Heart right ventricle (tissue), 16 donors: ENCODE measurements at regions not wholly inside any gene's neighbourhood (a gene's known extent, or its start where the extent isn't known, plus 50 kb on each side); places are given as distances from the start of the nearest gene placed in this dataset.
A peak's percentile ranks its signal among the peaks of the same experiment; 100 is the strongest.

Source experiments
- ATAC-seq, 8 donors: fragments of 200-7000 bp; cut with Tn5 transposase; one replicate each; pipeline ENCODE4 v1.9.1; 2020; ENCODE audit warnings: mild to moderate bottlenecking in 8 of 8, moderate library complexity in 8 of 8, moderate number of reproducible peaks in 1 of 8
- DNase-seq, 2 donors: peaks; one replicate each; pipeline ENCODE4 v3.0.0-alpha.2; 2020
- H3K27ac ChIP-seq, 10 donors: fragments of 200-600 bp; sonication (generic) in 2 of 10; one replicate each; pipeline versions ENCODE4 v1.5.0 to v1.8.0; 2020 to 2022; ENCODE audit warnings: mild to moderate bottlenecking in 3 of 10
- H3K27me3 ChIP-seq, 7 donors: fragments of 200-600 bp; one replicate each; pipeline ENCODE4 v1.8.0; 2021 to 2022; ENCODE audit warnings: mild to moderate bottlenecking in 2 of 7
- H3K36me3 ChIP-seq, 9 donors: fragments of 200-600 bp; sonication (generic) in 1 of 9; one replicate each; pipeline versions ENCODE4 v1.5.0 to v1.8.0; 2020 to 2022; ENCODE audit warnings: mild to moderate bottlenecking in 2 of 9
- H3K4me1 ChIP-seq, 9 donors: fragments of 200-600 bp; sonication (generic) in 1 of 9; one replicate each; pipeline versions ENCODE4 v1.5.0 to v1.8.0; 2020 to 2022; ENCODE audit warnings: mild to moderate bottlenecking in 4 of 9
- H3K4me3 ChIP-seq, 10 donors: fragments of 200-600 bp; sonication (generic) in 2 of 10; one replicate each; pipeline versions ENCODE4 v1.5.0 to v1.8.0; 2020 to 2022; ENCODE audit warnings: mild to moderate bottlenecking in 7 of 10, moderate library complexity in 2 of 10
- H3K9me3 ChIP-seq, 11 donors: fragments of 200-600 bp in 10 of 11; sonication (generic) in 2 of 11; one replicate each; pipeline versions ENCODE4 v1.5.0 to v1.8.0; 2013 to 2022; ENCODE audit warnings: mild to moderate bottlenecking in 2 of 11, control low read depth in 1 of 11, moderate library complexity in 1 of 11
- WGBS, 2 donors: extraction: QIAGEN DNeasy Blood & Tissue Kit; methylation state at CpG; one replicate each; pipeline ENCODE4 v1.1.7; 2013; ENCODE audit warnings: inconsistent platforms in 1 of 2; 5-methylcytosine and 5-hydroxymethylcytosine counted together
- intact Hi-C, 10 donors: fragments of 100-400 bp; cut with DNase I; formaldehyde crosslinking; loops; one replicate each; pipeline versions ENCODE4 v1.11.1 to v1.14.2; 2022
- TF ChIP-seq, protein P1 (sequence below), 9 donors: fragments of 200-600 bp; sonication (generic) in 2 of 9; IDR thresholded peaks; one replicate each; pipeline versions ENCODE4 v1.5.0 to v1.8.0; 2021 to 2022; ENCODE audit warnings: antibody characterized with exemption in 9 of 9, mild to moderate bottlenecking in 5 of 9, moderate library complexity in 1 of 9
- donor health status: Arrhythmogenic right ventricular cardiomyopathy.
- donor health status: ischemic (EF 13 %, LVEDD 7.1; RV severe dilation, severe dysfunction).
- donor health status: healthy with polysubstance abuse.
- donor health status: DM: no; HTN: yes; CAD: no.
- donor health status: DM: no; HTN: no; CAD: no.
- donor health status: ischemic (EF 25% LVEDD 6.9; RV normal size, moderate dysfunction).
- donor health status: ischemic (EF 25% LVEDD 5.7; RV mildly dilated, moderate dysfunction).
- donor health status: healthy.
- donor health status: DM: yes; HTN: yes; CAD: no.
- donor health status: Ischemic cardiomyopathy.
- donor health status: ischemic (EF 35%, LVEDD 5.7; RV mildly dilated, moderate dysfunction).
- donor health status: nonischemic (EF 11% LVEDD 7.7; RV severe dilation, severe dysfunction).
- donor health status: DM: yes; HTN: yes; CAD: no.
- donor health status: PGD.
- donor health status: ischemic (EF 29% LVEDD 5.4; RV normal size, mild dysfunction).
- donor health status: nonischemic (EF 23%, LVEDD 6.1; RV moderate dilation, normal function).

DNA sequence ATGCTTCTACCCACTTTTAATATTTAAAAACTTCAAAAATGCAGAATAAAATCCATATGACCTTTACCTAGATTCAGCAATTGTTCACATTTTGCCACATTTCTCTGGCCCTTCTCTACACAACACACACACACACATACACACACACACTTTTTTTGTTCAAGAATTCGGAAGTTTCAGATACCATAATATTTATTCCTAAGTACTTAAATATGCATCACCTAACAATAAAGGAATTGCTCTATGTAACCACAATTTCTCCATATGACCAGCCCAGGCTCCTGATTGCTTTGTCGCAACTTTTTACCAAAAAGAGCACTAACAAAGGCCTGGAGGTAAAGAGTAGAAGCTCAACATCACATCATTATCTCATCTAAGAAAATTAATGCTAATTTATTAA, 106.6 kb downstream of the FAS start:
- 95 to 97% methylated on average over 2 of the region's 2 CpGs for WGBS, 2 donors
- H3K27ac ChIP-seq, result no peak overlapping the region
- H3K9me3 ChIP-seq, result no peaks in the 10 kb centered on the region
- intact Hi-C loops, result loop anchor here in 1 of 10 donors (10.0 kb wide), 1 partner anchor 108 kb away; the partner anchor contains the start of gene CH25H
- H3K4me3 ChIP-seq, result no peak overlapping the region
- no peaks in the 10 kb centered on the region for H3K36me3 ChIP-seq
- TF ChIP-seq, protein P1, sequence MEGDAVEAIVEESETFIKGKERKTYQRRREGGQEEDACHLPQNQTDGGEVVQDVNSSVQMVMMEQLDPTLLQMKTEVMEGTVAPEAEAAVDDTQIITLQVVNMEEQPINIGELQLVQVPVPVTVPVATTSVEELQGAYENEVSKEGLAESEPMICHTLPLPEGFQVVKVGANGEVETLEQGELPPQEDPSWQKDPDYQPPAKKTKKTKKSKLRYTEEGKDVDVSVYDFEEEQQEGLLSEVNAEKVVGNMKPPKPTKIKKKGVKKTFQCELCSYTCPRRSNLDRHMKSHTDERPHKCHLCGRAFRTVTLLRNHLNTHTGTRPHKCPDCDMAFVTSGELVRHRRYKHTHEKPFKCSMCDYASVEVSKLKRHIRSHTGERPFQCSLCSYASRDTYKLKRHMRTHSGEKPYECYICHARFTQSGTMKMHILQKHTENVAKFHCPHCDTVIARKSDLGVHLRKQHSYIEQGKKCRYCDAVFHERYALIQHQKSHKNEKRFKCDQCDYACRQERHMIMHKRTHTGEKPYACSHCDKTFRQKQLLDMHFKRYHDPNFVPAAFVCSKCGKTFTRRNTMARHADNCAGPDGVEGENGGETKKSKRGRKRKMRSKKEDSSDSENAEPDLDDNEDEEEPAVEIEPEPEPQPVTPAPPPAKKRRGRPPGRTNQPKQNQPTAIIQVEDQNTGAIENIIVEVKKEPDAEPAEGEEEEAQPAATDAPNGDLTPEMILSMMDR (IDR thresholded peaks at IDR 0.05), result no peak
- peaks cover 0 to 20% (median 4%) of the 10 kb centered on the region in 9 donors for H3K4me1 ChIP-seq
- no peak for DNase-seq
- ATAC-seq, result no peak
- H3K27me3 ChIP-seq, result no peaks in the 10 kb centered on the region

DNA sequence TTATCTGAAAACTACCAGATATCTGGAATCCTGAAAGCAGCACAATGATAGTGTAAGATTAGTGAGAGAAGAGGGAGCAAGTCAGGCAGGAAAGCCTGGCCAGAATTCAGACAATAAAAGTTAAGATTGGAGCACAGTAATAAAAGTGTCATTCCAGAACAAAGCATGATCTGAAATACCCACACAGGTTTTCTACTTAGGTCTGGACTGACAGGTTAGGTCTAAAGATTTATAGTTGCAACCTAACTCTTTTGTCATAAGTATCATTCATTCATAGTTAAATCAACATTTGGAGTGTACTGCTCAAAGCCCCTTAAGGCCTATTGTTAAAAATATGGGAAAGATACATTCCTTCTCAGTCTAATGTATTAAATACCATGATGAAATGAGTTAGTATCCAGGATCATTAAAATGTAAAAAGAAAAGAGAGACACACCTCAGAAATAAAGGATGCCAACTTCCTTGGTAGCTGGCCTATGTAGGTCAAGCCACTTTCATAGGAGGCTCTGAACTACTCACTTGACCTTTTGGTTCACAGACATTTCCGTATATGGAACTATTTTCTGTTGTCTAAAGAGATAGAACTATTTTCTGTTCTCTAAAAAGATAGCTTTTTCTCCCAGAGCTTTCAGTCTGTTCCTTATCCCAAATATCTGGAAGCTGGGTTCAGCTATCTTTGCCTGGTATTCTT, 105.2 kb downstream of the FAS start:
- Histone ChIP-seq H3K27ac (no peak overlapping the region), H3K9me3 (no peaks in the 10 kb centered on the region), H3K4me1 (peaks cover 2 to 28% (median 12%) of the 10 kb centered on the region in 9 donors), H3K27me3 (no peaks in the 10 kb centered on the region), H3K36me3 (no peaks in the 10 kb centered on the region), H3K4me3 (no peak overlapping the region)
- no peak for ATAC-seq
- 73 to 75% methylated on average over 1 of the region's 1 CpG for WGBS, 2 donors
- TF ChIP-seq, protein P1 (IDR thresholded peaks at IDR 0.05), result no peak
- intact Hi-C loops, result loop anchor here in 1 of 10 donors (10.0 kb wide), 1 partner anchor 109 kb away; the partner anchor contains the start of gene CH25H
- no peak for DNase-seq

DNA sequence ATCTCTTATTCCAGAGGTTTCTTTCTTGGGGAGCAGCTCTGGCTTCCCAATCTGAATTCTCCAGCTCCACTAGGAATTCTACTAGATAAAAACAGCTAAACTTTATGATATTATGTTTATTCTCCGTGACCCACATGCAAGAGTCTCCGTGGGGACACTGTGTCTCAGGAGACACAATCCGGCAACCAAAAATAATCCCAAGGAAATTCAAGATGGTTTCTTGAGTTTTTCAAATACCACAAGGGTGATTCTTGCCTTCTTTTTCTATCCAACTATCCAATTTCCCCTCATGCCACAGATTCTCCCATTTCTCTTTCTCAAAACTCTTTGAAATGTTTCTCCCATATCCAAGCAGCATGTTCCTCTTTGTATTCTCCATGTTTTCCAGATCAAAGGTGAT, 103.1 kb downstream of the FAS start:
- H3K36me3 ChIP-seq, result no peaks in the 10 kb centered on the region
- H3K4me3 ChIP-seq, result no peak overlapping the region
- H3K27ac ChIP-seq, result peak overlapping the region in 4 of 10 donors; percentile 4 to 52 (median 28)
- intact Hi-C loops, result loop anchor here in 1 of 10 donors (10.0 kb wide), 1 partner anchor 111 kb away; the partner anchor contains the start of gene CH25H
- TF ChIP-seq, protein P1 (IDR thresholded peaks at IDR 0.05), result no peak
- DNase-seq (peak in 1 of 2 donors; percentile 39), ATAC-seq (peak in 2 of 8 donors; percentile 26 to 40)
- no peaks in the 10 kb centered on the region for H3K9me3 ChIP-seq
- WGBS, 2 donors, result 82 to 84% methylated on average over 3 of the region's 3 CpGs
- H3K4me1 ChIP-seq, result peaks cover 3 to 31% (median 15%) of the 10 kb centered on the region in 9 donors
- no peaks in the 10 kb centered on the region for H3K27me3 ChIP-seq

DNA sequence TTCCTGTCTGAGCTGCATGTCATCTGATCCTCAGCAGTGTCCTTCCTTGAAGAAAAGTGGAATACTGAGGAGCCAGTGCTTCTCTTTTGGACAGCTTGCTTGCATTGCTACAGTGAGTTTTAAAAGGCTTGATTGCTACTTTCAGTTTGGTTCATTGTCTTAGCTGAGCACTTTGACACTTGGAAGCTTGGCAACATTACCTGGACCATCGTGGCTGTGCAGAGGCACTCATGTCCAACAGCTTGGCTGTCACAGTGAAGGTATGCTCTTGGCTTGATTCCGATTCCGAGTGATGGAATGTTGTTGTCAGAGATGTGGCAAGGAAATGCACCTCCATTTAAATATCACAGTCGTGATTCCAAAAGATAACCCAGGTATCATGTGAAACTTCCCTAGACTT, 102.4 kb downstream of the FAS start:
- Histone ChIP-seq H3K27me3 (no peaks in the 10 kb centered on the region), H3K4me1 (peaks cover 3 to 33% (median 15%) of the 10 kb centered on the region in 9 donors), H3K4me3 (no peak overlapping the region), H3K36me3 (no peaks in the 10 kb centered on the region), H3K9me3 (no peaks in the 10 kb centered on the region), H3K27ac (peak overlapping the region in 4 of 10 donors; percentile 5 to 52 (median 26))
- 52 to 69% methylated on average over 4 of the region's 4 CpGs for WGBS, 2 donors
- DNase-seq (no peak), ATAC-seq (no peak)
- intact Hi-C loops, result loop anchor here in 1 of 10 donors (10.0 kb wide), 1 partner anchor 112 kb away; the partner anchor contains the start of gene CH25H
- TF ChIP-seq, protein P1 (IDR thresholded peaks at IDR 0.05), result no peak
